NT2/D1 (cell line): ENCODE measurements at regions not wholly inside any gene's neighbourhood (a gene's known extent, or its start where the extent isn't known, plus 50 kb on each side); places are given as distances from the start of the nearest gene placed in this dataset.
"Not testable (repeated sequence)": the region's sequence is repeated elsewhere in the genome, so short reads cannot be mapped to it uniquely, and the experiment has no call there.

ENCODE experiments used
- SUZ12 ChIP-seq: IDR thresholded peaks from 2 replicates; pipeline ENCODE4 v1.6.1; 2011; ENCODE audit not compliant: insufficient read length, insufficient read depth; ENCODE audit errors: extremely low read depth
- YY1 ChIP-seq: IDR thresholded peaks from 2 replicates; pipeline ENCODE4 v1.6.1; 2011; ENCODE audit not compliant: insufficient read length, insufficient read depth
- ZNF274 ChIP-seq: IDR thresholded peaks from 2 replicates; pipeline ENCODE4 v1.6.1; 2011; ENCODE audit warnings: mild to moderate bottlenecking, low read depth, low read length

DNA sequence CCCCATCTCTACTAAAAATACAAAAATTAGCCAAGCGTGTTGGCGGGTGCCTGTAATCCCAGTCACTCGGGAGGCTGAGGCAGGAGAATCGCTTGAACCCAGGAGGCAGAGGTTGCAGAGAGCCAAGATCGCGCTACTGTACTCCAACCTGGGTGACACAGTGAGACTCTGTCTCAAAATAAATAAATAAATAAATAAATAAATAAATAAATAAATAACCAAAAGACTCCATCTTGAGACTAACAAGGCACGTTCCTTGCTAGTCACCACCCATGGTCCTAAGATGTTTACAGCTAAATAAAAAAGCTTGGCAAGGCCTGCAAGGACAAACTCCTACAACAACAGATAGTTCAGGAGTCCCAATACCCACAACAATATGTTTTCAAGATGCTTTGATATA, 126.1 kb upstream of the PLS3 start:
- TF ChIP-seq ZNF274, SUZ12, YY1: not testable (repeated sequence)
